ENCODE measurements at regions not wholly inside any gene's neighbourhood (a gene's known extent, or its start where the extent isn't known, plus 50 kb on each side); places are given as distances from the start of the nearest gene placed in this dataset.

- TF ChIP-seq ARID5B (CRISPR knock-in tag; IDR thresholded peaks at IDR 0.05) (no peak), ZNF878 (CRISPR knock-in tag; IDR thresholded peaks at IDR 0.05) (no peak), TP53 (CRISPR knock-in tag; conservative IDR thresholded peaks at IDR 0.05) (no peak), MTA1 (CRISPR knock-in tag; IDR thresholded peaks at IDR 0.05; ENCODE audit: borderline replicate concordance) (no peak), ZNF562 (CRISPR knock-in tag; IDR thresholded peaks at IDR 0.05; ENCODE audit: borderline replicate concordance) (no peak), RFXAP (CRISPR knock-in tag; IDR thresholded peaks at IDR 0.05; ENCODE audit: borderline replicate concordance) (no peak), ATRX (CRISPR knock-in tag; IDR thresholded peaks at IDR 0.05; ENCODE audit: borderline replicate concordance) (no peak), ARNT (IDR thresholded peaks at IDR 0.05) (no peak), ZNF451 (CRISPR knock-in tag; IDR thresholded peaks at IDR 0.05) (no peak), ZMYM4 (CRISPR knock-in tag; IDR thresholded peaks at IDR 0.05) (no peak), FOXK1 (CRISPR knock-in tag; IDR thresholded peaks at IDR 0.05; ENCODE audit: borderline replicate concordance, low read depth) (no peak)
Measured at GRCh38 chr3:178147001-178147400, 389.2 kb upstream of the KCNMB2 start (continued).
